HG03521 (cell line): ENCODE measurements at regions not wholly inside any gene's neighbourhood (a gene's known extent, or its start where the extent isn't known, plus 50 kb on each side); places are given as distances from the start of the nearest gene placed in this dataset.
"Not testable (repeated sequence)": the region's sequence is repeated elsewhere in the genome, so short reads cannot be mapped to it uniquely, and the experiment has no call there.

Experiments
- ATAC-seq: cut with Tn5 transposase; IDR thresholded peaks from one replicate; pipeline ENCODE4 v1.9.1; 2021; ENCODE audit warnings: mild to moderate bottlenecking, moderate library complexity; ENCODE audit not compliant: unreplicated experiment

- ATAC-seq = no peak
Observed at GRCh38 chr9:80797101-80797829, 892.1 kb downstream of the TLE1 start.

- no peak for ATAC-seq
Observed at GRCh38 chr9:80796632-80797031, 892.7 kb downstream of the TLE1 start.

- ATAC-seq = no peak
Observed at GRCh38 chr9:80794197-80794596, 895.1 kb downstream of the TLE1 start.

GRCh38 chr9:80793706-80794105 lies 895.6 kb downstream of the TLE1 start:
- no peak for ATAC-seq

GRCh38 chr9:80792726-80793125 lies 896.6 kb downstream of the TLE1 start:
- ATAC-seq = no peak

- ATAC-seq = no peak
Observed at GRCh38 chr9:80791836-80792235, 897.5 kb downstream of the TLE1 start.

- no peak for ATAC-seq
Observed at GRCh38 chr9:80790764-80791163, 898.6 kb downstream of the TLE1 start.

GRCh38 chr9:80789831-80790230 lies 899.5 kb downstream of the TLE1 start:
- ATAC-seq = no peak

- no peak for ATAC-seq
Observed at GRCh38 chr9:80787636-80788035, 901.7 kb downstream of the TLE1 start.

- ATAC-seq = no peak
Observed at GRCh38 chr9:80784647-80785046, 904.7 kb downstream of the TLE1 start.

- ATAC-seq = no peak
Observed at GRCh38 chr9:80775971-80776370, 913.4 kb downstream of the TLE1 start.

- no peak for ATAC-seq
Observed at GRCh38 chr9:80775530-80775929, 913.8 kb downstream of the TLE1 start.

GRCh38 chr9:80771555-80772347 lies 917.6 kb downstream of the TLE1 start:
- no peak for ATAC-seq

GRCh38 chr9:80763536-80763935 lies 925.8 kb downstream of the TLE1 start:
- ATAC-seq = no peak

- ATAC-seq = no peak
Observed at GRCh38 chr9:80755586-80755985, 933.8 kb downstream of the TLE1 start.

- not testable (repeated sequence) for ATAC-seq
Observed at GRCh38 chr9:80747056-80747455, 942.3 kb downstream of the TLE1 start.

- ATAC-seq = no peak
Observed at GRCh38 chr9:80732506-80732905, 956.8 kb downstream of the TLE1 start.

GRCh38 chr9:80720579-80720978 lies 968.8 kb downstream of the TLE1 start:
- no peak for ATAC-seq

GRCh38 chr9:80707120-80707519 lies 982.2 kb downstream of the TLE1 start:
- ATAC-seq = no peak

GRCh38 chr9:80701061-80701460 lies 988.3 kb downstream of the TLE1 start:
- ATAC-seq = no peak

GRCh38 chr9:80699511-80699998 lies 989.8 kb downstream of the TLE1 start:
- ATAC-seq = no peak

GRCh38 chr9:80698725-80699410 lies 990.5 kb downstream of the TLE1 start:
- no peak for ATAC-seq
